ENCODE measurements at regions not wholly inside any gene's neighbourhood (a gene's known extent, or its start where the extent isn't known, plus 50 kb on each side); places are given as distances from the start of the nearest gene placed in this dataset.

DNA sequence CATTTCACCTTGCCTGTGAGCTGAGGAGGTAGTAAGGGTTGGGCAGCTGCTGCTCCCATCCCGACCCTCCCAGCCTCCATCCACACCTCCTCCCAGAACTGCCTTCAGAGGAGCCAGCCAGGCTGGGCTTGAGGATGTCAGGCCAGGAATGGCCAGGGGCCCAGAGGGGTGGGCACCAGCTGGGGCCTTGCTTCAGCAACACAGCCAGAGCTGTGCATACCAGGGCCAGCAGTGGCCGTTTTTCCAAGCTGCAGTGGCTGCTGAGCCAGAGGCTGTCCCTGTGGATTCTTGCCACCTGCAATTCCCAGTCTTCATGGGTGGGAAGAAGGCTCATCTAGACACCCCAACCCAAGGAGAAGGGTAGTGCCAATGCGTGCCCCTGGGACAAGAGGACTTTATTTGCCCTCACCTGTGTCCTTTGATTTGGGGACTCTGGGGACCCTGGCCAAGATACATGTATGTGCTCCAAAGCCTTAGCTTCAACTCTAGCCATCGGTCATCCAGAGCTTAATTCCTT, 153.4 kb upstream of the SDK2 start:
- TF ChIP-seq, protein P1, sequence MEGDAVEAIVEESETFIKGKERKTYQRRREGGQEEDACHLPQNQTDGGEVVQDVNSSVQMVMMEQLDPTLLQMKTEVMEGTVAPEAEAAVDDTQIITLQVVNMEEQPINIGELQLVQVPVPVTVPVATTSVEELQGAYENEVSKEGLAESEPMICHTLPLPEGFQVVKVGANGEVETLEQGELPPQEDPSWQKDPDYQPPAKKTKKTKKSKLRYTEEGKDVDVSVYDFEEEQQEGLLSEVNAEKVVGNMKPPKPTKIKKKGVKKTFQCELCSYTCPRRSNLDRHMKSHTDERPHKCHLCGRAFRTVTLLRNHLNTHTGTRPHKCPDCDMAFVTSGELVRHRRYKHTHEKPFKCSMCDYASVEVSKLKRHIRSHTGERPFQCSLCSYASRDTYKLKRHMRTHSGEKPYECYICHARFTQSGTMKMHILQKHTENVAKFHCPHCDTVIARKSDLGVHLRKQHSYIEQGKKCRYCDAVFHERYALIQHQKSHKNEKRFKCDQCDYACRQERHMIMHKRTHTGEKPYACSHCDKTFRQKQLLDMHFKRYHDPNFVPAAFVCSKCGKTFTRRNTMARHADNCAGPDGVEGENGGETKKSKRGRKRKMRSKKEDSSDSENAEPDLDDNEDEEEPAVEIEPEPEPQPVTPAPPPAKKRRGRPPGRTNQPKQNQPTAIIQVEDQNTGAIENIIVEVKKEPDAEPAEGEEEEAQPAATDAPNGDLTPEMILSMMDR (IDR thresholded peaks at IDR 0.05) = no peak
- TF ChIP-seq EZH2phosphoT487 (IDR thresholded peaks at IDR 0.05) (no peak), EZH2 (IDR thresholded peaks at IDR 0.05) (no peak)

All from neural progenitor cell (in vitro differentiated cells).